ENCODE measurements at regions not wholly inside any gene's neighbourhood (a gene's known extent, or its start where the extent isn't known, plus 50 kb on each side); places are given as distances from the start of the nearest gene placed in this dataset.
"Not testable (repeated sequence)": the region's sequence is repeated elsewhere in the genome, so short reads cannot be mapped to it uniquely, and the experiment has no call there.

DNA sequence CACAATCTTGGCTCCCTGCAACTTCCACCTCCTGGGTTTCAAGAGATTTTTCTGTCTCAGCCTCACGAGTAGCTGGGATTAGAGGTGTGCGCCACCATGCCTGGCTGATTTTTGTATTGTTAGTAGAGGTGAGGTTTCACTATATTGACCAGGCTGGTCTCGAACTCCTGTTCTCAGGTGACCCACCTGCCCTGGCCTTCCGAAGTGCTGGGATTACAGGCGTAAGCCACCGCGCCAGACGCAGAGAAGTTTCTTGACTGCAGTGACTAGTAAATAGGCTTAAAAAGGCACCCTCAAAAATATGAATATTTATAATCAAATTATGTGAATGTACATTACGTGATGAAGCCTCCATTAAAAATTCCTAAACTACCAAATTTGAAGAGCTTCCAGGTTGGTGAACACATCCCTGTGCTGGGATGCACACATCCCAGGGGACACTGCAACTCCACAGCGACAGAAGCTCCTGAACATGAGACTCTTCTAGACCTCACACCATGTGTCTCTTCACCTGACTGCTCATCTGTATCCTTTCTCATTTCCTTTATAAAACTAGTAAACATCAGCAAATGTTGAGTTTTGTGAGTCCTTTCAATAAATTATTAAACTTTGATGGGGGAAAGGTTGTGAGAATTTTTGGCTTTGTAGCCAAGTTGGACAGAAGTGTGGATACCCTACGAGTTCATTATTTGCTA lies 203.3 kb upstream of the SPOPL start:
- TF ChIP-seq, protein P1, sequence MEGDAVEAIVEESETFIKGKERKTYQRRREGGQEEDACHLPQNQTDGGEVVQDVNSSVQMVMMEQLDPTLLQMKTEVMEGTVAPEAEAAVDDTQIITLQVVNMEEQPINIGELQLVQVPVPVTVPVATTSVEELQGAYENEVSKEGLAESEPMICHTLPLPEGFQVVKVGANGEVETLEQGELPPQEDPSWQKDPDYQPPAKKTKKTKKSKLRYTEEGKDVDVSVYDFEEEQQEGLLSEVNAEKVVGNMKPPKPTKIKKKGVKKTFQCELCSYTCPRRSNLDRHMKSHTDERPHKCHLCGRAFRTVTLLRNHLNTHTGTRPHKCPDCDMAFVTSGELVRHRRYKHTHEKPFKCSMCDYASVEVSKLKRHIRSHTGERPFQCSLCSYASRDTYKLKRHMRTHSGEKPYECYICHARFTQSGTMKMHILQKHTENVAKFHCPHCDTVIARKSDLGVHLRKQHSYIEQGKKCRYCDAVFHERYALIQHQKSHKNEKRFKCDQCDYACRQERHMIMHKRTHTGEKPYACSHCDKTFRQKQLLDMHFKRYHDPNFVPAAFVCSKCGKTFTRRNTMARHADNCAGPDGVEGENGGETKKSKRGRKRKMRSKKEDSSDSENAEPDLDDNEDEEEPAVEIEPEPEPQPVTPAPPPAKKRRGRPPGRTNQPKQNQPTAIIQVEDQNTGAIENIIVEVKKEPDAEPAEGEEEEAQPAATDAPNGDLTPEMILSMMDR (IDR thresholded peaks at IDR 0.05; ENCODE audit: borderline replicate concordance, insufficient read depth, low read depth, low read length), result no peak

DNA sequence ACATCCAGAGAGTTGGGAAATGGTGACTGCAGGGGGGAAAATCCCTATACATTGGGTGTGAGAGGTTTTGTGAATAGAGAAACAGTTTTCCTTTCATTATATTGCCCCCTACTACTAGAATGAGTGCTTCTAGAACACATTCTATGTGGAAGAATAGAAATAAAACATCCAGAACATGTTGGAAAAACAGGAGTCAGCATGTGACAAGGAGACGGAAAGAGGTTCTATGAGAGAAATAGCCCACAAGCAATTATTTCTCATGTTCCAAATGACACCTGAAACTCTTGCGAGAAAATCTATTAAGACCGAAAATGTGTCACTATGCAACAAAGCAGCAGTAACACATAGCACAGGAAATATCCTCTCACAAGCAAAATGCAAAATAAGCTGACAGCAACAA lies 202.7 kb upstream of the SPOPL start:
- no peak overlapping the region for H3K4me3 ChIP-seq (ENCODE audit: low read depth, low read length)
- TF ChIP-seq, protein P1 (IDR thresholded peaks at IDR 0.05; ENCODE audit: borderline replicate concordance, insufficient read depth, low read depth, low read length), result no peak

More for the DNA sequence above, 203.3 kb upstream of the SPOPL start:
- no peak overlapping the region for H3K4me3 ChIP-seq (ENCODE audit: low read depth, low read length)

DNA sequence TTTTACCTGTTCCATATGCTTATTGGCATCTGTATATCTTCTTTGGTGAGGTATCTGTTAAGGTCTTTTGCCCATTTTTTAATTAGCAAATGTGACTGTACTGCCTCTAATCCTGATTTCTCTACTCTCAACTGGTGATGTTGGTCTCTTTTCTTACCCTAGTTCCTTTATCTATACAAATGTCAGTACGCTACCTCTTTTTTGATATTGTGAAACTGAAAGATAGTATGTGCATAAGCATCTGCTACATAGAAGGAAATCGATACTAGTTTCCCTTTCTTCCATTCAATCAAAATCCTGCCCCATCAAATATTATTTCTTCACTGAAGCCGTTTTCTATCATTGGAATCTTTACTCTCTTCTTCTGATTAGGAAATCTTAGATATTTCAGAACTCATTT lies 194.9 kb upstream of the SPOPL start:
- H3K4me3 ChIP-seq (ENCODE audit: low read depth, low read length), result no peak overlapping the region
- TF ChIP-seq, protein P1 (IDR thresholded peaks at IDR 0.05; ENCODE audit: borderline replicate concordance, insufficient read depth, low read depth, low read length), result no peak

DNA sequence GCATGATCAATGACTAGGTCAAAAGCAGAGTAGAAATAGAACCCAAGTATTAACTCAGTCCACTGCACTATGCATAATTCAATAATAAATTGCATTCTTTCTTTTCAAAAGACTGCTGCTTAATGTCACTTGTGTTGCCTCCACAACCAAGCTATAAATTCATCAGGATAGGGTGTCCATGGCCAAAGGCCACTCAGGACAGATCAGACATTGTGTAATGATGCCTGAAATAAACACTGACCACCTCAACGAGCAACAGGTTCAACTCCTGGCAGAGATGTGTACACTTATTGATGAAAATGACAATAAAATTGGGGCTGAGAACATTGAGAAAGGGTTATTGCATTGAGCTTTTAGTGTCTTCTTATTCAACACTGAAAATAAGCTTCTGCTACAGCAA lies 194.5 kb upstream of the SPOPL start:
- H3K4me3 ChIP-seq (ENCODE audit: low read depth, low read length), result no peak overlapping the region
- TF ChIP-seq, protein P1 (IDR thresholded peaks at IDR 0.05; ENCODE audit: borderline replicate concordance, insufficient read depth, low read depth, low read length), result no peak

DNA sequence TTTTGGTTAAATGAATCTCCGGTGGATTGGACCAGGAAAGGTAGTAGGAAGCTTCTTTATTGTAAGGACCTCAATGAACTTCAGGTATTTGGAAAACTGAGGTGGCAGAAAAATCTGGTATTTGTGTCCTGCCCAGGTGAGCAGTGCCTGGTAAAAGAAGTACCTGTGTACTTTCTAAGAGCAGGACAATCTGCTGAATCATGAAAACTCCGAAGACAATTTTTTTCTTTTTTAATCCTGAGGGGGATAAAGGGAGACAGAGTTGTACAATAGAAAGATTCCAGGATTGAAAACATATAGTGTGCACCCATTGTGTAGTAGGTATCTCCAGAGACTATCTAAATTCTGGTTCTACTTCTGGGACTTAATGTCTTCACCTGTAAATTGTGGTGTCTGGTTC lies 191.8 kb upstream of the SPOPL start:
- H3K4me3 ChIP-seq (ENCODE audit: low read depth, low read length), result no peak overlapping the region
- TF ChIP-seq, protein P1 (IDR thresholded peaks at IDR 0.05; ENCODE audit: borderline replicate concordance, insufficient read depth, low read depth, low read length), result no peak

DNA sequence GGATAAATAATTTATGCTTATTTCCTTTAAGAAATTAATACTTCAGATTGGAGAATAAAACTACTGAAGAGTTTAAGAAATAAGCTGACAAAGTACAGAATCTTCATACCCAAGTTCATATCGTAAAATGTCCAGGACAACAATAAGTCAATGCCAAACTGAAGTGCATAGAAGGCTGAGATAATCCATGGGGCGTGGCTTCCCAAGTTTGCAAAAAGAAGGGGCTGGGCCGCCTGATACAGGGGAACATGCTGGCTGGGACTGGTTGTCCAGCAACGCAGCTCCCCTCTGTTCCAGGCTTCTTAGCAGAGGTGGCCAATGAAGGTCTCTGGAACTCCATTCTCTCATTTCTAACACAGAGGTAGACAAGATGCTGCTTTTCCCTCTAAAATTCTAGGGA lies 189.5 kb upstream of the SPOPL start:
- H3K4me3 ChIP-seq (ENCODE audit: low read depth, low read length), result no peak overlapping the region
- TF ChIP-seq, protein P1 (IDR thresholded peaks at IDR 0.05; ENCODE audit: borderline replicate concordance, insufficient read depth, low read depth, low read length), result no peak

DNA sequence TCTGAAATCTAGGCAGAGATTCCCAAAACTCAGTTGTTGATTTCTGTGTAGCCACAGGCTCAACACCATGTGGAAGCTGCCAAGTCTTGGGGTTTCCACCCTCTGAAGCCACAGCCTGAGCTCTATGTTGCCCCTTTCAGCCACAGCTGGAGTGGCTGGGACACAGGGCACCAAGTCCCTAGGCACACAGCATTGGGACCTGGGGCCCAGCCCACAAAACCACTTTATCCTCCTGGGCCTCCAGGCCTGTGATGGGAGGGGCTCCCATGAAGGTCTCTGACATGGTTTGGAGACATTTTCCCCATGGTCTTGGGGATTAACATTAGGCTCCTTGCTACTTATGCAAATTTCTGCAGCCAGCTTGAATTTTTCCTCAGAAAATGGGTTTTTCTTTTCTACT lies 186.0 kb upstream of the SPOPL start:
- H3K4me3 ChIP-seq (ENCODE audit: low read depth, low read length), result not testable (repeated sequence)

Measured in GM12875 (cell line).